ENCODE measurements at regions not wholly inside any gene's neighbourhood (a gene's known extent, or its start where the extent isn't known, plus 50 kb on each side); places are given as distances from the start of the nearest gene placed in this dataset.

DNA sequence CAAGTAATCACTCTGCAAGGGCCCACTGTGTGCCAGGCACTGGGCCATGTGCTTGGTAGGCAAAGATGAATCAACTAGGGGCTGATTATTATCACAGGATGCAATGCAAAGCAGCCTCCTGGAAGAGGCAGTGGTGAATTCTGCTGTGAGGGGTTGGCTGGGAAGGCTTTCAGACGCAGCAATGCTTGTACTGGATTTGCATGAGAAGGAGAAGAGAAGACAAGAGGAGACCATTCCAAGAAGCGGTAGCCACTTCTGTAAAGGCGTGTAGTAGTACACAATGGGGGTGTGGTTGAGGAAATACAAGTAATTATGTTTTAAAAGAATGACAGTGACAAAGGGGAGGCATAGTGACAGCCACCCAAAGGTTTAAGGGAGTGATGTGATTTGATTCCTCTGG, 502.7 kb downstream of the PLCL1 start:
- H4K20me1 ChIP-seq (ENCODE audit: insufficient read depth, poor library complexity, severe bottlenecking), result no peaks in the 10 kb centered on the region
- H2AFZ ChIP-seq, result no peak overlapping the region
- H3K4me2 ChIP-seq, result no peak overlapping the region
- H3K27me3 ChIP-seq, result no peaks in the 10 kb centered on the region
- 85% methylated on average over 3 of the region's 3 CpGs for WGBS (ENCODE audit: low lambda C conversion rate, missing lambda C conversion rate)
- no peaks in the 10 kb centered on the region for H3K79me2 ChIP-seq
- H3K4me1 ChIP-seq (ENCODE audit: insufficient read depth), result no peaks in the 10 kb centered on the region
- H3K36me3 ChIP-seq (replicated peaks; ENCODE audit: insufficient read depth, low read depth), result no peaks in the 10 kb centered on the region
- no peak for DNase-seq (ENCODE audit: low spot score)
- H3K9me2 ChIP-seq (replicated peaks; ENCODE audit: insufficient read depth), result no peaks in the 10 kb centered on the region
- no peak overlapping the region for H3K4me3 ChIP-seq
- TF ChIP-seq EZH2 (IDR thresholded peaks at IDR 0.05; ENCODE audit: borderline replicate concordance) (no peak), EZH2phosphoT487 (IDR thresholded peaks at IDR 0.05; ENCODE audit: low read depth, severe bottlenecking, unreplicated experiment) (no peak)
- TF ChIP-seq, protein P1, sequence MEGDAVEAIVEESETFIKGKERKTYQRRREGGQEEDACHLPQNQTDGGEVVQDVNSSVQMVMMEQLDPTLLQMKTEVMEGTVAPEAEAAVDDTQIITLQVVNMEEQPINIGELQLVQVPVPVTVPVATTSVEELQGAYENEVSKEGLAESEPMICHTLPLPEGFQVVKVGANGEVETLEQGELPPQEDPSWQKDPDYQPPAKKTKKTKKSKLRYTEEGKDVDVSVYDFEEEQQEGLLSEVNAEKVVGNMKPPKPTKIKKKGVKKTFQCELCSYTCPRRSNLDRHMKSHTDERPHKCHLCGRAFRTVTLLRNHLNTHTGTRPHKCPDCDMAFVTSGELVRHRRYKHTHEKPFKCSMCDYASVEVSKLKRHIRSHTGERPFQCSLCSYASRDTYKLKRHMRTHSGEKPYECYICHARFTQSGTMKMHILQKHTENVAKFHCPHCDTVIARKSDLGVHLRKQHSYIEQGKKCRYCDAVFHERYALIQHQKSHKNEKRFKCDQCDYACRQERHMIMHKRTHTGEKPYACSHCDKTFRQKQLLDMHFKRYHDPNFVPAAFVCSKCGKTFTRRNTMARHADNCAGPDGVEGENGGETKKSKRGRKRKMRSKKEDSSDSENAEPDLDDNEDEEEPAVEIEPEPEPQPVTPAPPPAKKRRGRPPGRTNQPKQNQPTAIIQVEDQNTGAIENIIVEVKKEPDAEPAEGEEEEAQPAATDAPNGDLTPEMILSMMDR (IDR thresholded peaks at IDR 0.05; ENCODE audit: poor library complexity), result no peak
- no peak overlapping the region for H3K27ac ChIP-seq
- H3K9me3 ChIP-seq (ENCODE audit: low read depth), result no peaks in the 10 kb centered on the region

DNA sequence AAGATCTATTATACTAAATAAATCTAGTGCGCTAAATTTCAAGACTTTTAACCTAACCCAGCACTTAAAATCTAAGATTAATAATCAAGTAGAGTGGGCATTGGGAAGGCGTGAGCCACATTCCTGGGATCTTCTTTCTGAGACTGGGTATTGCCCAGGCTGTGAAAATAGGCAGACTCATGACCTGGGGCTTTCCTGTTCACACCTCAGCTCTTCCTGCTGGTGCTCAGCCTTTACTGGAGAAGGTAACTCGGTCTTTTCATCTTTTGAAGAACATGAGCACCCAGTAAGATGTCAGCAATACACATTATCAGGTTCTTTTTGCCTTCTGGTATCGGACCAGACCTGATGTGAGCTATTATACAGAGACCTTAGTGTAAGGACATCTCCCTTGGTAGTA, 500.5 kb downstream of the PLCL1 start:
- no peaks in the 10 kb centered on the region for H3K4me1 ChIP-seq (ENCODE audit: insufficient read depth)
- no peaks in the 10 kb centered on the region for H3K9me2 ChIP-seq (replicated peaks; ENCODE audit: insufficient read depth)
- H4K20me1 ChIP-seq (ENCODE audit: insufficient read depth, poor library complexity, severe bottlenecking), result no peaks in the 10 kb centered on the region
- H3K4me3 ChIP-seq, result no peak overlapping the region
- no peak overlapping the region for H3K27ac ChIP-seq
- H3K36me3 ChIP-seq (replicated peaks; ENCODE audit: insufficient read depth, low read depth), result no peaks in the 10 kb centered on the region
- H3K4me2 ChIP-seq, result no peak overlapping the region
- DNase-seq (ENCODE audit: low spot score), result no peak
- no peaks in the 10 kb centered on the region for H3K79me2 ChIP-seq
- no peaks in the 10 kb centered on the region for H3K9me3 ChIP-seq (ENCODE audit: low read depth)
- peaks cover 5% of the 10 kb centered on the region for H3K27me3 ChIP-seq
- no peak for TF ChIP-seq EZH2phosphoT487 (IDR thresholded peaks at IDR 0.05; ENCODE audit: low read depth, severe bottlenecking, unreplicated experiment)
- no peak for TF ChIP-seq EZH2 (IDR thresholded peaks at IDR 0.05; ENCODE audit: borderline replicate concordance)
- TF ChIP-seq, protein P1 (IDR thresholded peaks at IDR 0.05; ENCODE audit: poor library complexity), result no peak
- 78% methylated on average over 4 of the region's 4 CpGs for WGBS (ENCODE audit: low lambda C conversion rate, missing lambda C conversion rate)
- no peak overlapping the region for H2AFZ ChIP-seq

DNA sequence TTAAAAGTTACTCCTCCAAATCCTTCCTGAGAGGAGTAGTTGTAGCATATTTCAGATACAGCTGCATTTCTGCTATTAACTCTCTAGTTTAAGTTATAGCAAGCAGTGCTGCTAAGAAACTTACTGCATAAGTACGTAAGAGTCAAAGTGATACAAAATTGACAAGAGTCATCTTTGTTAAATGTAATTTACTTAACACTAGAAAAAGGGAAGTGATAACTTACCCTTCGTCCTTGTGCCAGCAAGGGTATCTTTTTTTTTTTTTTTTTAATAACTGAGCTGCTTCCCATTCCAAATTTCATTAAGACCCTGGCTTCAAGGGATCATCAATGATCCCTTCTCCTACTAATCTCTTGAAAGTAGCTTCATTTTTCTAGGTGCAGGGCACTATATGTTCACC, 493.0 kb downstream of the PLCL1 start:
- Histone ChIP-seq H2AFZ (no peak overlapping the region), H3K9me2 (replicated peaks; ENCODE audit: insufficient read depth) (no peaks in the 10 kb centered on the region), H3K4me3 (no peak overlapping the region), H3K27ac (no peak overlapping the region), H3K4me1 (ENCODE audit: insufficient read depth) (no peaks in the 10 kb centered on the region), H4K20me1 (ENCODE audit: insufficient read depth, poor library complexity, severe bottlenecking) (no peaks in the 10 kb centered on the region), H3K27me3 (peaks cover 5% of the 10 kb centered on the region), H3K79me2 (no peaks in the 10 kb centered on the region), H3K4me2 (no peak overlapping the region), H3K9me3 (ENCODE audit: low read depth) (no peaks in the 10 kb centered on the region), H3K36me3 (replicated peaks; ENCODE audit: insufficient read depth, low read depth) (no peaks in the 10 kb centered on the region)
- no peak for DNase-seq (ENCODE audit: low spot score)
- WGBS (ENCODE audit: low lambda C conversion rate, missing lambda C conversion rate), result 80% methylated on average over 2 of the region's 2 CpGs
- no peak for TF ChIP-seq EZH2 (IDR thresholded peaks at IDR 0.05; ENCODE audit: borderline replicate concordance)
- TF ChIP-seq EZH2phosphoT487 (IDR thresholded peaks at IDR 0.05; ENCODE audit: low read depth, severe bottlenecking, unreplicated experiment), result no peak
- TF ChIP-seq, protein P1 (IDR thresholded peaks at IDR 0.05; ENCODE audit: poor library complexity), result no peak

Data from hepatocyte (in vitro differentiated cells).